Right atrium auricular region (tissue), 2 donors: ENCODE measurements at regions not wholly inside any gene's neighbourhood (a gene's known extent, or its start where the extent isn't known, plus 50 kb on each side); places are given as distances from the start of the nearest gene placed in this dataset.

Experiments used
- DNase-seq: peaks from one replicate; pipeline ENCODE4 v3.0.0-alpha.2; 2019; ENCODE audit warnings: low spot score
- H3K27ac ChIP-seq, 2 donors: fragments of 200-600 bp; sonication (generic); 1 replicate in 1 of 2; 2 replicates in 1 of 2; pipeline ENCODE4 v1.5.1; 2016 to 2019
- H3K27me3 ChIP-seq, 2 donors: fragments of 200-600 bp; sonication (generic); one replicate each; pipeline versions ENCODE4 v1.5.1 to v1.6.0; 2017 to 2019
- H3K36me3 ChIP-seq: fragments of 200-600 bp; sonication (generic); one replicate; pipeline ENCODE4 v1.5.1; 2016
- H3K4me1 ChIP-seq, 2 donors: fragments of 200-600 bp; sonication (generic); one replicate each; pipeline versions ENCODE4 v1.5.1 to v1.6.0; 2017 to 2019
- H3K4me3 ChIP-seq, 2 donors: fragments of 200-600 bp; sonication (generic); 1 replicate in 1 of 2; 2 replicates in 1 of 2; pipeline ENCODE4 v1.5.1; 2017 to 2019; ENCODE audit warnings: mild to moderate bottlenecking in 1 of 2, moderate library complexity in 1 of 2
- H3K9me3 ChIP-seq, 2 donors: fragments of 200-600 bp; sonication (generic); one replicate each; pipeline ENCODE4 v1.5.1; 2019
- TF ChIP-seq, protein P1 (sequence below), 2 donors: fragments of 200-600 bp; sonication (generic); IDR thresholded peaks; one replicate each; pipeline ENCODE4 v1.5.1; 2019; ENCODE audit warnings: antibody characterized with exemption in 2 of 2

DNA sequence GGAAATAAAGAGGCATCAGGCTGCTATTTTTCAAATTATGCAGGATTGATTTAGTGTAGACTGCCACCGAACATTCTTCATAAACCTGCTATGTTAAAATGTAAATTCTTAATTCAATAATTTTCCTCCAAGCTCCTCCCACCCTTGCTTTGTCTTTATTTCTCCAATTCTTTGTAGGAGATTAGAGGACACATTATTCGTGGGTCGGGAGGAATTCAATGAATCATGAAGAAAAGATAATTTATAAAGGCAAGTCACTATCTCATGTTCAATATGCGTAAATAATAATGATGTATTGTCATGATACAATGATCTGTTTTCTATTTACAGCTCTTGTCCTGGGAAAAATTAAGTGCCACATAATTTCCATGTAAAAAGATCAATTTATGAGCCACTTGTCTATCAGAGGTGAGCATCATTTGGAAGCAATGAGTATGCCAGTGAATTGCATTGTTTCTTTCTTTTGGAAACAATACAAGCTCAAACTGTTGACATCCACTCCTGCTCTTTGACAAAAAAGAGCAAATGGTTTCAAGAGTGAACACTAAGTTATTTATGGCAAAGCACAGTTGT lies 148.0 kb upstream of the MITF start:
- Histone ChIP-seq H3K36me3 (no peaks in the 10 kb centered on the region), H3K4me1 (no peaks in the 10 kb centered on the region), H3K27ac (no peak overlapping the region), H3K9me3 (peaks cover 8 to 21% of the 10 kb centered on the region in 2 donors), H3K27me3 (no peaks in the 10 kb centered on the region), H3K4me3 (no peak overlapping the region)
- TF ChIP-seq, protein P1, sequence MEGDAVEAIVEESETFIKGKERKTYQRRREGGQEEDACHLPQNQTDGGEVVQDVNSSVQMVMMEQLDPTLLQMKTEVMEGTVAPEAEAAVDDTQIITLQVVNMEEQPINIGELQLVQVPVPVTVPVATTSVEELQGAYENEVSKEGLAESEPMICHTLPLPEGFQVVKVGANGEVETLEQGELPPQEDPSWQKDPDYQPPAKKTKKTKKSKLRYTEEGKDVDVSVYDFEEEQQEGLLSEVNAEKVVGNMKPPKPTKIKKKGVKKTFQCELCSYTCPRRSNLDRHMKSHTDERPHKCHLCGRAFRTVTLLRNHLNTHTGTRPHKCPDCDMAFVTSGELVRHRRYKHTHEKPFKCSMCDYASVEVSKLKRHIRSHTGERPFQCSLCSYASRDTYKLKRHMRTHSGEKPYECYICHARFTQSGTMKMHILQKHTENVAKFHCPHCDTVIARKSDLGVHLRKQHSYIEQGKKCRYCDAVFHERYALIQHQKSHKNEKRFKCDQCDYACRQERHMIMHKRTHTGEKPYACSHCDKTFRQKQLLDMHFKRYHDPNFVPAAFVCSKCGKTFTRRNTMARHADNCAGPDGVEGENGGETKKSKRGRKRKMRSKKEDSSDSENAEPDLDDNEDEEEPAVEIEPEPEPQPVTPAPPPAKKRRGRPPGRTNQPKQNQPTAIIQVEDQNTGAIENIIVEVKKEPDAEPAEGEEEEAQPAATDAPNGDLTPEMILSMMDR (IDR thresholded peaks at IDR 0.05) = no peak
- DNase-seq = no peak

DNA sequence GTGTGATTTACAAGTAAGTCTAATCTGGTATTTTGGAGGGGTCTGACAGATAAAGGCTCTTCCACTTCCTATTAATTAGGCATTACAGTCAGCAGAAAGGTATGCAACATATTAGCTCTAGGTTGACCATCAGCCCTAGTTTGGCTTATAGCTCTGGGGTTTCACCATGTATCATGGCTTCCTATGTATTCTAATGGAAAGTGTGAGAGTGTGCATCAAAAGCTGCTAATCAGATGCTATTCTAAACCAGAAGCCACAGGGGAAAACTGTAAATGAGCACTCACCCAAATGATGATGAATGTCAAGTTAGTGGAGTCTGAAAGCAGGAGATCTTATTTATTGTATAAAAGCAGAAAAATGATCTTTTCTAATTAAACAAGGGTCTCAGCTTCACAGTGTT lies 149.2 kb upstream of the MITF start:
- H3K9me3 ChIP-seq = peaks cover 8 to 29% of the 10 kb centered on the region in 2 donors
- TF ChIP-seq, protein P1 (IDR thresholded peaks at IDR 0.05) = no peak
- H3K4me1 ChIP-seq = no peaks in the 10 kb centered on the region
- H3K27ac ChIP-seq = no peak overlapping the region
- no peaks in the 10 kb centered on the region for H3K36me3 ChIP-seq
- no peak overlapping the region for H3K4me3 ChIP-seq
- H3K27me3 ChIP-seq = no peaks in the 10 kb centered on the region
- no peak for DNase-seq

DNA sequence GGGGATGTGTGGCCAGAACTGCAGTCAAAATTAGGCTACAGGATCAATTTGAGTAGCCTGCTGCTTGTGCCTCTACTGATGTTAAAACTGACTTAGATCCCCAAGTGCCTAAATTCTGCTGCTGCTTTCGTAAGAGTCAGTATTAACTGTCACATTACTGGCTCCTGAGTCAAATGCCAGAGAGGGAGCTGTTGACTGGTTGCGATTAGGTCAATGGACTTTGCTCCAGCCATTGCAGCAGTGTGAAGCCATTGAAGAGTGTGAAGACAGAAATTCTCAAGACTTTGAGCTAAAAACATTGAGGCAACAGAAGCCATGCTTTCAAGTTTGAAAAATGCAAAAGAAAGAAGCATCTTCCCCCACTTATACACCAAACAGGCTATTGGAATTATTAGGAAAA lies 151.1 kb upstream of the MITF start:
- no peaks in the 10 kb centered on the region for H3K27me3 ChIP-seq
- H3K36me3 ChIP-seq = no peaks in the 10 kb centered on the region
- DNase-seq = no peak
- H3K4me1 ChIP-seq = no peaks in the 10 kb centered on the region
- H3K4me3 ChIP-seq = no peak overlapping the region
- H3K9me3 ChIP-seq = peaks cover 8 to 29% of the 10 kb centered on the region in 2 donors
- H3K27ac ChIP-seq = no peak overlapping the region
- TF ChIP-seq, protein P1 (IDR thresholded peaks at IDR 0.05) = no peak

DNA sequence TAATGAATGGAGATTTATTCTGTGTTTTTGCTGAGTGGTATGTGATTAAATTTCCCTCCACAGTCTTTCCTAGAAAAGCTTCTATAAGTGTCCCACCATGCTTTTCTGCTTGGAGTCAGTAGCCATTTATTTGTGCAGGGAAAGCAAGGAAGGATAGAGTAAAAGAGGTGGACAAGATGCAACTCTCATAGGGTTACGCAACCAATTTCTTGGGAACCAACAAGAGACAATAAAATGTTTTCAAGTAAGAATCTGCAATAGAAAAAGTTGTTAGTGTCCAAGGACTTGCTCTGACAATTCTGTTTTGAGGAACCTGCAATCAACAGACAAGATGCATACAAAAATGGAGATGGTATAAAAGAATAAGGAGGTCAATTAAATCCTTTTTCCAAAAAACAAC lies 153.8 kb upstream of the MITF start:
- H3K9me3 ChIP-seq = peaks cover 8 to 29% of the 10 kb centered on the region in 2 donors
- H3K4me1 ChIP-seq = no peaks in the 10 kb centered on the region
- no peak overlapping the region for H3K4me3 ChIP-seq
- H3K36me3 ChIP-seq = no peaks in the 10 kb centered on the region
- TF ChIP-seq, protein P1 (IDR thresholded peaks at IDR 0.05) = no peak
- no peak for DNase-seq
- no peak overlapping the region for H3K27ac ChIP-seq
- H3K27me3 ChIP-seq = no peaks in the 10 kb centered on the region

DNA sequence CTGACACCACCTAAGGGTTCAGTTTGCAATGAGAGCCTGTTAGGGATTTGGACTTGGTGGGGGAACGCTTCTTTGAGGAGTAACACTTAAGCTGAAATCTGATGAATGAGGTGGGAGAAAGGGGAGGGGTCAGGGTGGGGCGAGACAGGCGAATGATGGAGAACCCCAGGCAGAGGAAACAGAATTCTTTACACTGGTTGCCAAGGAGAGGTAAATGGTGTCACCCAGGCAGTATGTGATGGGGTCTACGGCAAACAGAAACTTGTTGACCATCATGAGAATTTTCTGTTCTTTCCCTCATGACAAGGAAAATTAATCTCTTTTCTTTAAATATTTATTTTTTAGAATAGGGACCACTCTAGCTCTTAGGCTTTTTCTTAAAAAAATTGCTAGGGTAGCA lies 157.2 kb upstream of the MITF start:
- Histone ChIP-seq H3K9me3 (peaks cover under 1 to 15% of the 10 kb centered on the region in 2 donors), H3K27ac (no peak overlapping the region), H3K4me3 (no peak overlapping the region), H3K4me1 (peaks cover 0 to 7% of the 10 kb centered on the region in 2 donors), H3K27me3 (no peaks in the 10 kb centered on the region), H3K36me3 (no peaks in the 10 kb centered on the region)
- DNase-seq = no peak
- TF ChIP-seq, protein P1 (IDR thresholded peaks at IDR 0.05) = no peak
